ENCODE measurements at regions not wholly inside any gene's neighbourhood (a gene's known extent, or its start where the extent isn't known, plus 50 kb on each side); places are given as distances from the start of the nearest gene placed in this dataset.

DNA sequence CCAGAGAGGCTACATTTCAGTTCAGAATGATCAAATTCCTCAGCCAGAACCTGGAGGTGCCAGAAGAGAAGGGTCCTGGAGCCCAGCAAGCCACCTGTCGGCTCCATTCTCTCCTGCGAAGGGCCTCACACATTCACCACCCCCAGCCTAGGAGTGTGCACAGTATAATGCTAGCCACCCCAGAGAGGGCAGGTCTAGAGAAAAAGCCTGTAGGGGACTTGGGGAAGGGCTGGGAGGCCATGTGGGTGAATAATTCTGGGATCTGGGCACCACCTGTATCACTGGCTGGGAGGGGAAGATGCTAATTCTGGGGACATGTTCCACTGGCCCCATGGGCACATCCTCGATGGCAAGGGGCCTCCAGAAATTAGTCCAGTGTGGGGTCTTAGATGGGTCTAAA, 127.6 kb upstream of the HNMT start:
- Histone ChIP-seq H3K36me3 (no peaks in the 10 kb centered on the region), H3K4me3 (no peak overlapping the region), H3K27ac (no peak overlapping the region), H3K27me3 (no peaks in the 10 kb centered on the region), H3K4me1 (no peaks in the 10 kb centered on the region), H3K9me3 (no peaks in the 10 kb centered on the region)
- DNase-seq (ENCODE audit: low spot score): no peak
- TF ChIP-seq, protein P1, sequence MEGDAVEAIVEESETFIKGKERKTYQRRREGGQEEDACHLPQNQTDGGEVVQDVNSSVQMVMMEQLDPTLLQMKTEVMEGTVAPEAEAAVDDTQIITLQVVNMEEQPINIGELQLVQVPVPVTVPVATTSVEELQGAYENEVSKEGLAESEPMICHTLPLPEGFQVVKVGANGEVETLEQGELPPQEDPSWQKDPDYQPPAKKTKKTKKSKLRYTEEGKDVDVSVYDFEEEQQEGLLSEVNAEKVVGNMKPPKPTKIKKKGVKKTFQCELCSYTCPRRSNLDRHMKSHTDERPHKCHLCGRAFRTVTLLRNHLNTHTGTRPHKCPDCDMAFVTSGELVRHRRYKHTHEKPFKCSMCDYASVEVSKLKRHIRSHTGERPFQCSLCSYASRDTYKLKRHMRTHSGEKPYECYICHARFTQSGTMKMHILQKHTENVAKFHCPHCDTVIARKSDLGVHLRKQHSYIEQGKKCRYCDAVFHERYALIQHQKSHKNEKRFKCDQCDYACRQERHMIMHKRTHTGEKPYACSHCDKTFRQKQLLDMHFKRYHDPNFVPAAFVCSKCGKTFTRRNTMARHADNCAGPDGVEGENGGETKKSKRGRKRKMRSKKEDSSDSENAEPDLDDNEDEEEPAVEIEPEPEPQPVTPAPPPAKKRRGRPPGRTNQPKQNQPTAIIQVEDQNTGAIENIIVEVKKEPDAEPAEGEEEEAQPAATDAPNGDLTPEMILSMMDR (IDR thresholded peaks at IDR 0.05): no peak

- Histone ChIP-seq H3K27ac (no peak overlapping the region), H3K27me3 (no peaks in the 10 kb centered on the region), H3K4me1 (no peaks in the 10 kb centered on the region), H3K9me3 (no peaks in the 10 kb centered on the region), H3K36me3 (no peaks in the 10 kb centered on the region), H3K4me3 (no peak overlapping the region)
- TF ChIP-seq, protein P1 (IDR thresholded peaks at IDR 0.05): no peak
- no peak for DNase-seq (ENCODE audit: low spot score)
Observed at GRCh38 chr2:137837830-137838229, 126.4 kb upstream of the HNMT start.

DNA sequence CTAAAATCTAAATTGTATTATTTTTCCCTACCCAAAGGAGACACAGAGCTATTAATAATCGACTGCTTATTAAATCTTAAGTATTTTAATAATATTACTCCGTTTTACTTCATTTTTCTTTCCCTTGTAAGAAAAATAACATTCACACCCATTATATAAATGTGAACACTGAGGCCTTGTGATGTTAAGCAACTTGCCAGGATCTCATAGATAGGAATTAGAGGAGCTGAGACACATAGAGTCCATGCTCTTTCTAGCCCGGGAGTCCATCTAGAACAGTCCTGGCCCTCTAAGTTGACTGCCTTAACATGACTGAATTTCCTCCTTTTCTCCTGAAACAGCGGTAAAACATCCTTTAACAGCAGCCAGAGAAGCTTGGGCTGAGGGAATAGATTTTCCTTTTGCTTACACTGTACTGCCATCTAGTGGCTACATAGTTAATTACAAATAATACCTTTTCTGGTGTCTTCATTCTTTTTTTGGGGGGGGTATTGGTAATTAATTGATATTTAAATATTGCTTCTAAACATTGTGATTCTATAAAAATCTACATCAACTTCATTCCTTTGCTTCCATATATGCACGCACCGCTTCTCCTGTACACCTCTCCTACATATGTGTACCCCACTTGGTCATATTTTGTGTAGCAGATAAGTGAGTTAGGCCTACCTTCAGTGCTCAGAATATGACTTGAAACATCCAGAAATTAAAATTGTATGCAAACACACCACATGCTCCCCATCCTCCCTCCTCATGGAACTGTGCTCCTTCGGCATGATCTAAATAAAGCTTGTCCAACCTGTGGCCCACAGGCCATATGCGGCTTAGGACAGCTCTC, 125.8 kb upstream of the HNMT start:
- Histone ChIP-seq H3K36me3 (no peaks in the 10 kb centered on the region), H3K4me1 (no peaks in the 10 kb centered on the region), H3K9me3 (no peaks in the 10 kb centered on the region), H3K4me3 (no peak overlapping the region), H3K27ac (no peak overlapping the region), H3K27me3 (no peaks in the 10 kb centered on the region)
- TF ChIP-seq, protein P1 (IDR thresholded peaks at IDR 0.05): peak; percentile 45 to 78
- DNase-seq (ENCODE audit: low spot score): no peak

DNA sequence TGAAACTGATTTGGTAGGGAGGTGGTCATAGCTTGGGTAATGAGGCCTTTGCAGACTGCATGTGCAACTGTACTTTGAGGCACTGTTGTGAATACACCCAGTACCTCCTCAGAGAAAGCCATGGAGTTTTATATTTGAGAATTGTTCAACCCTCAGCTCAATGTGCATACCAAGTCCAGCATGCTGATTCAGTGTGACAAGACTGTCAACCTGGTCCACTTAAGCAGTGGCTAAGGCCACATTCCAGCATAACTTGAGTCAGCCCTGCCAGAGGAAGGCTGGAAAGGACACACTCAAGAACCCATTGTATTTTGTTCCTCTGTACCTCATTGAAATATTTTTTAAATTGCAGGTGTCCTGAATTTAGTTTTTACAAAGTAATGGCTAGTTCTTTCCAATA, 121.8 kb upstream of the HNMT start:
- Histone ChIP-seq H3K9me3 (peaks cover 0 to 8% of the 10 kb centered on the region in 2 donors), H3K27me3 (no peaks in the 10 kb centered on the region), H3K4me3 (no peak overlapping the region), H3K4me1 (no peaks in the 10 kb centered on the region), H3K27ac (no peak overlapping the region), H3K36me3 (no peaks in the 10 kb centered on the region)
- TF ChIP-seq, protein P1 (IDR thresholded peaks at IDR 0.05): no peak
- no peak for DNase-seq (ENCODE audit: low spot score)

GRCh38 chr2:137842952-137843351, 121.3 kb upstream of the HNMT start:
- no peak for DNase-seq (ENCODE audit: low spot score)
- Histone ChIP-seq H3K36me3 (no peaks in the 10 kb centered on the region), H3K9me3 (peaks cover 0 to 8% of the 10 kb centered on the region in 2 donors), H3K4me3 (no peak overlapping the region), H3K27me3 (no peaks in the 10 kb centered on the region), H3K4me1 (no peaks in the 10 kb centered on the region), H3K27ac (no peak overlapping the region)
- TF ChIP-seq, protein P1 (IDR thresholded peaks at IDR 0.05): no peak

DNA sequence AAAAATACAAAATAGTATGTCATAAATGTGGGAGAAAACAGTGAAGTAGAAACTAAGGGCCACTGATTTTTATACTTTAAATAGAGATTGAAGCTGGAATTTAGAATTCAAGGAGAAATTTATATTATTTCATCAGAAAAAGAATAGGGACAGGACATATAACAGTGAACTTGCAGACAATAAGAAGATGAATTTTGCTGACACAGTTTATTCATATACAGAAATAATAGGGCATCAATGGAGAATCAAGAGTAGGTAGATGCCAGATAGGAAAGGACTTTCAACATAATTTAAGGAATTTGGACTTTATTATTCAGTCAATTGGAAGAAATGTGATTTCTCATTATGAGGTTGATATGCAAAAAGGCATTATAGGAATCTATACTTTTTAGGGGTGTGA, 118.9 kb upstream of the HNMT start:
- DNase-seq (ENCODE audit: low spot score): no peak
- no peaks in the 10 kb centered on the region for H3K27me3 ChIP-seq

More for the DNA sequence above, 118.9 kb upstream of the HNMT start:
- Histone ChIP-seq H3K27ac (no peak overlapping the region), H3K4me1 (no peaks in the 10 kb centered on the region), H3K4me3 (no peak overlapping the region), H3K36me3 (no peaks in the 10 kb centered on the region), H3K9me3 (peaks cover 0 to 8% of the 10 kb centered on the region in 2 donors)
- TF ChIP-seq, protein P1 (IDR thresholded peaks at IDR 0.05): no peak

Measured in right atrium auricular region (tissue), 2 donors.